HG03139 (cell line): ENCODE measurements at regions not wholly inside any gene's neighbourhood (a gene's known extent, or its start where the extent isn't known, plus 50 kb on each side); places are given as distances from the start of the nearest gene placed in this dataset.

Source experiments
- ATAC-seq: cut with Tn5 transposase; IDR thresholded peaks from one replicate; pipeline ENCODE4 v1.9.1; 2021; ENCODE audit not compliant: unreplicated experiment

DNA sequence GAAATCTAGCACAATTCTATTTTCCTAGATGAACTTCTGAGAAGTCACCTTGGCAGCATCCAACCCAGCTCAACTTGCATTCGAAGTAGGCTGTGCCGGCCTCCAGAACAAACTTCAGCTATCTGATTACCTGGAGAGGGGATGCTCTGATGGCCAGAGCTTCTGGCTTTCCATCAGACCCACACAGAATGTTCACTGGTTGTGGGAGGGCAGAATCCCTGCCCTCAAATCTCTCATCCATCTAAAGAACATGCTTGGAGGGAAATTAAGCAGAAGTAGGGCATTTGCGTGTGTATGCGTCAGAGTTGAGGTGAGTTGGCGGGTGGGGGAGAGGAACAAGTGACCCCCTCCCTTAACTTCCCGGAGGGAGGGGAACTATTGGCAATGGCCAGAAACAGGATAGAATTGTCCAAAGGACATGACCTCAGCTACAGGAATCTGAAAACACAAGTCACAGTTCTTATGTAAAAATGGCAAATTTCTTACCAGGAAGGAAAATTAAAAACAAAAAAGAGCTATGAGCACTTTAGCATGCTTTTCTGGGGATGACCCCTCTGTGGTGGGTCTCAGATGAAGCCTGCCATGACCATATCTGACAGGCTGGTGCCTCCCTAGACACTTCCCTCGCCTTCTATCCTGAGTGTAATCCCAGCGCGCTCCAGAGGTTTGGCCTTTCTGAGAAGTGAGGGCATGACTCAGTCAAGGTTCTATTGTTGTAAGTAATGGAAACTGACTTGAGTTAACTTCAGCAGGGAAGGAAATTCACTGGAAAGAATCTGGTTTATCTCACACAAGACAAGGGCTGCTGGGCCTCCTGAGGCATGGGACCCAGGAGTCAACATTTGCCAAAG is 278.8 kb downstream of the RPS24 start:
- no peak for ATAC-seq

DNA sequence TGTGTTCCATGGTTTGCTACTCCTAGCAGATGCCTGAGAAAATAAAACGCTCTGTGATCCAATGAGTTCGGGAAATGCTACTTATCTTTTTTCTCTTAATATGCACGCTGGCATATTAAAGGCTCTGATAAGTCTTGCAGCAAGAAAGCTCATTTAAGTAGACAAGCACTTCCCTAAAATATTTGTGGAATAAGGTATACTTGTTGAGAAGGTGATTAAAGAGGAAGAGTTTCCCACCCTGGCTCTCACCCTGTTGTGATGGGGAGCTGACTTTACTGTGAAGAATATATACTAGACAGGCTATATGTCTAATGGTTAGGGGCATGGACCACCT is 279.4 kb downstream of the RPS24 start:
- no peak for ATAC-seq

DNA sequence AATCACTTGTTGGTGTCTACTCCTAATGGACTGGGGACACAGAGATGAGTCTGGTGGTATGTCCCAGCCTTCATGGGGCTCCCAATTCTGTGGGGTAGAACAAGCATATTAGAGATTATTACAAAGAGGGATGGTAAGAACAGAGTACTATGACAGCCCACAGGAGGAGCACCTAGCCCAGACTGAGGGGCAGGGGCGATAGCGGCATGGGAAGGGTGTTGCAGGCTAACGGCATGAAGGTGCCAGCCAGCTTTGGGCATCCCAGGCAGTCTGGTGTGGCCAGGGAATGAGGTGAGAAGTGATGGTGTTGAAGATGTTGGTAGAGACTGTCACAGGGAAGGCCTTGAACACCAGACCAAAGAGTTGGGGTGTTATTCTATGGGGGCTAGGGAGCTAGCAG is 280.0 kb downstream of the RPS24 start:
- no peak for ATAC-seq

DNA sequence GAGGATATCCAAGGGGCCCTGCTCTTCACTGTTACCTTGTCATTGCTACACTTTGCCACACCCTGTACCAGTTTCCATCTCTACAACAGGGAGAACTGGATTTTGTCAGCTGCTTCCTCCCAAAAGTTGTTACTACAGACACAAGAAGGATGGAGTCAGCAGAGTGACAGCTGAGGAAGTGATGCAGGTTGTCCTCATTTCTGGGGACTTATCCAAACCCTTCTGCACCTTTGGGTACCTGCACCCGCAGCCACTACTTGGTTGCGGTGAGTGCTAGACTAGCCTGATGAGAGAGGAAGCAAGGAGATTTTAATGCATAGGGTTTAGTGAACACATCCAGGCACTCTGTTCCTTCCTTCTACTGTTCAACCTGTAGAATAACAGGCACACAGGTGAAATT is 281.0 kb downstream of the RPS24 start:
- ATAC-seq = no peak

DNA sequence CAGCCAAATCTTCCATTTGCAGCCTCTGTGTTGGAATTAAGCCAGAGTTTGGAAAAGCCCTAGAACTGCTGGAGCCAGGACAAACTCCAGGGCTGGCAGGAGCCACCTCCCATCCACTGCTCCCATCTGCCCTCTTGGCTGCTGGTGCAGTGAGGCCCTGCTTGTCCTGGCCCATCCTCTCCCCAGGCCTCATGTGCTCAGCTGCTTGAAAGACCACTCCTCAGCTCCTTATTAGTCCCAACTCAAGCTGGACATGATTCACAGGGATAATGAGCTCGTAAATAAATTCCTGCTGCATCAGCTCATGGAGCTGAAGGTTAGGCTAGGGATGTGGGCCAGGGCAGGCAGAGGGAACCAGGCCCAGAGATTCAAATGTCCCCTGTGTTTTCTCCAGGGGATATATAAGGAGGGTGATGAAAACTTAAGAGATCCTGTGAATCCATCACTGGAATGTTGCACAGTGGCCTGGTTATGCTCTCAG is 282.8 kb downstream of the RPS24 start:
- no peak for ATAC-seq

DNA sequence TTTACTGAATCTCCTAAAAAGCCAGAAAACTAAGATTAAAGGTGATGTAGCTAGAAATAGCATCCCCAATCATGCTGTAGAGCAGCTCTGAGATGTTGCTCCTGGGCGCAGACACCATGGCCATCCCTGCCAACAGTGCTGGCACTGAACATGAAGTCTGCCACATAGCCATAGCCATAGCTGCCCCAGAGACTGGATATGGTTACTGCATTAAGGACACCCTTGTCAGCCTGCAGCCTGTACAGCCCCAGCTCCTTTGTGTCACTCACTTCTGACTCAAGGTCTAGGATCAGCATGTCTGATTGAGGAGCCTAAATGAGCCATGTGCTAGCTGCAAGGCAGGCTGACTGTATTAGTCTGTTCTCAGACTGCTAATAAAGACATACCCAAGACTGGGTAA is 284.6 kb downstream of the RPS24 start:
- ATAC-seq = no peak

DNA sequence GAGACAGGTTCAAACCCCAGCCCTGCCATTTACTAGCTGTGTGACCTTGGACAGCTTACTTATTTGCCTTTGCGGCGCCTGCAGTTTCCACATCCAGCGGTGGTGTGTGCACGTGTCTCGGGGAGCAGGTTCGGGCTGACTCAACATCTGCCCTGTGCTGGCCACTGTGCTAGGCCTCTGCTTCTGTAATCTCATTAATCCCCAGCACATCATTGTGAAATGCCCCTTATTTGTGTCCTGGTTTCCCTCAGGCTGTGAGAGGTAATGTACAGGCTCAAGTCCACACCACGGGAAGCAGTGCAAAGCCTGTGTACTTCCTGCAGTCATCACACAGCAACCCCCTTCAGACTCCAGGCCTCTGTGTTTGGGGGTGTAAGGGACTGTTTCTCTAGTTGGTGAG is 285.7 kb downstream of the RPS24 start:
- ATAC-seq = no peak

DNA sequence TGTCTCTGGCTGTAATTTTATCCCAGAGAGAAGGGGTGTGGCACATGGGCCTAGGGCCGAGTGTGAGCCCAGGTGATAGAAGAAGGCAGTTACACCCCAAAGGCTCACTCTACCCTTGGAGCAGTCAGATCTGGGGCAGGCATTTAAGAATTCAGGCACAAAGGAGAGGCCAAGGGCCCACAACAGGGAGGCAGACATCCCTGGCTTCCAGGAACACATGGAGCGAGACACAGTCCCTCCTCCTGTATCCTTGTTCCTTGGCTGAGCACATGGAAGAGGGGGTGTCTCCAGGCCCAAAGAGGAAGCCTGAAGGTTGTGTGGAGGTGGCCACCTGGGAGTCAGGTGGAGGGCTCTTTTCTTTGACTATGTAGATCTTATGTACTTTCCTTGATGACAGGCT is 286.2 kb downstream of the RPS24 start:
- ATAC-seq = no peak

DNA sequence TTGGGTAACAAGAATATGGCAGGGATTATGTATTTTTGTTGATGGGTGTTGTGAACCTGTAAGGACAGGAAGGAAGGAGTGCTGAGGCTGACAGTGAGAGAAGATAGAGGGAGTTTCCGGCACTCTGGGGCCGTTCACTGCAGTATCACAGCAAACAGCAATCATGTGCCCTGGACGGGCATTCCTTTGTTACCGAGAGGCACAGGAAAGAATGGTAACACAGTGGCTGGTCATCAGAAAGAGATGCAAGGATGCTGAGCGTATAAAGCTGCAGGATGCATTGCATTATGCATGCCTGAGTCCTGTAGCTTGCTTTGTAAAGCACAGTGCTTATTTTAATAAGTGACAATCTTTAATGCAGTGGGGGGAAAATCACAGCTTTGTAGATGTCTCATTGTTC is 286.8 kb downstream of the RPS24 start:
- ATAC-seq = no peak

DNA sequence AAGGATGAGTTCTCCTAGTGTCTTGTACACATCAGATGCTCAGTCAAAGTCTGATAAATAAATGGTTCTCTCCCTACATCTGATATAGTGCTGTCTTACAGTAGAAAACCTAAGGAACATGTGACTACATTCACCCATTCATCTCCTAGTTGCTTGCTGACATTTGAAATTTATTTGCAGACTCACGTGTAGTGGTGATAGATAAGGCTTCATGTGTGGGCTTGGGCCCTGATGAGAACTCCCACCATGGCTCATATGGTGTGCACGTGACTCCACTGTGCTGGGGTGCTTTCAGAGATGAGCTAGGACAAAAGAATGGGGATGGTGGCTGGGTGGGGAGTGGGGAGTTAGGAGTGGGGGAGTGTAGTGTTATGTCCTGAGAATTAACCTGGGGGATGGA is 287.3 kb downstream of the RPS24 start:
- no peak for ATAC-seq

DNA sequence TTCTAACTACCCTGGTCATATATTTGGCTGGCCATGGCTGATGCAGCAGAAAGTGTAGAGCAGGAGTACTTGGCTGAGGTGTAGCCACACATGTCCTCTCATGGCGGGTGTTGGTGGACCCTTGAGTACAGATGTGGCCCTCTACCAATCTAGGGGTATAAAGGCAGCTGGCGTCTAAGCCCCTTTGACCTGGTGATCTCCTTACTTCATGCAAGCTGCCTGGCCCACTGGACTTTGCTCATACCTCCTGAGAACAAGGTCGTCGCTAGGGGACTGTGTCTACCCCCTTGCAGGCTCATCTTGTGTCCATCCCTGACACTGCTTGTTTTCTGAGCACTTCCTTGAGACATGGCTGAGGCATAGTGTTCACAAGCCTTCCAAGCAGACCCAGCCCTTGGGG is 287.8 kb downstream of the RPS24 start:
- no peak for ATAC-seq

DNA sequence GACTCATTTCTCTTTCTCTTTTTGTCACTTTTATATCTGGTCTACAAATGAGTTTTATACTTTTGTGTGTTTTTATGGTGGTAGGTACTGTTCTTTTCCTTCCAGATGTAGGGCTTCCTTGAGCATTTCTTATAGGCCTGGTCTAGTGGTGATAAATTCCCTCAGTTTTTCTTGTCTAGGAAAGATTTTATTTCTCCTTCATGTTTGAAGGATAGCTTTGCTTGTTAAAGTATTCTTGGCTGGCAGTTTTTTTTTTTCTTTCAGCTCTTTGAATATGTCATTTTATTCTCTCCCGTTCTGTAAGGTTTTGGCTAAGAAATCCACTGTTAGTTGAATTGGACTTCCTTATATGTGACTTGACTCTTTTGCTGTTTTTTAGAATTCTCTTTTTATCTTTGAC is 292.7 kb downstream of the RPS24 start:
- no peak for ATAC-seq

DNA sequence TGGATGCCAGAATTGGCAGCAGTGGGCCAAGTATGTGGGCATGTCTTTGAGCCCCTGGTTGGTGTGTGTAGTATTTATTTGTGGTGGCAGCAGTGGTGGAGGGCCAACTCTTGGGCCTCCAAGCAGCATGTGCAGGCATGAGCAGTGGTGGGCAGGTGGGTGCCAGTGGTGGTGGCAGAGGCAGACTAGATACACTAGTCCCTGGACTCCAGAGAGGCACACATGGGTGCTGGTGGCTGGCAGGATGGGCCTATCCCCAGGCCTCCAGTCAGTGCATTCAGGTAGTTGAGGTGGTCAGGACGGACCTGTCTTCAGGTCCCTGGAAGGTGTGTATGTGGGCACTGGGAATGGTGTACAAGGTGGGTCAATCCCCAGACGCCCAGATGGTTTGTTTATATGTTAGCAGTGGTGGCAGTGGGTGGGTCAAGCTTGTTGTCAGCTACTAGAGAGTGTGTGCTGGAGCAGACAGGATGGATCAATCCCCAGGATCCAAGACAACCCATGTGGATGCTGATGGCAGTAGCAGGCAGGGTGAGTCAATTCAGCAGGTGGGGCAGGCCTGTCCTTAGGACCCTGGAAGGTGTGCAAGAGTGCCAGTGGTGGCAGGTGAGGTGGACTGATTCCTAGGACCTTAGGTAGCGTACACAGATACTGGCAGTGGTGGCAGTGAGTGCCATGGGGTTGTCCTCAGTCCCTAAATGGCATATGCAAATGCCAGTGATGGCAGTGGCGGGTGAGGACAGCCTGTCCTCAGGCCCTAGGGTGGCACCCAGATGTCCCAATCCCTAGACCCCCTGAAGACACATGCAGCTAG is 294.3 kb downstream of the RPS24 start:
- no peak for ATAC-seq

DNA sequence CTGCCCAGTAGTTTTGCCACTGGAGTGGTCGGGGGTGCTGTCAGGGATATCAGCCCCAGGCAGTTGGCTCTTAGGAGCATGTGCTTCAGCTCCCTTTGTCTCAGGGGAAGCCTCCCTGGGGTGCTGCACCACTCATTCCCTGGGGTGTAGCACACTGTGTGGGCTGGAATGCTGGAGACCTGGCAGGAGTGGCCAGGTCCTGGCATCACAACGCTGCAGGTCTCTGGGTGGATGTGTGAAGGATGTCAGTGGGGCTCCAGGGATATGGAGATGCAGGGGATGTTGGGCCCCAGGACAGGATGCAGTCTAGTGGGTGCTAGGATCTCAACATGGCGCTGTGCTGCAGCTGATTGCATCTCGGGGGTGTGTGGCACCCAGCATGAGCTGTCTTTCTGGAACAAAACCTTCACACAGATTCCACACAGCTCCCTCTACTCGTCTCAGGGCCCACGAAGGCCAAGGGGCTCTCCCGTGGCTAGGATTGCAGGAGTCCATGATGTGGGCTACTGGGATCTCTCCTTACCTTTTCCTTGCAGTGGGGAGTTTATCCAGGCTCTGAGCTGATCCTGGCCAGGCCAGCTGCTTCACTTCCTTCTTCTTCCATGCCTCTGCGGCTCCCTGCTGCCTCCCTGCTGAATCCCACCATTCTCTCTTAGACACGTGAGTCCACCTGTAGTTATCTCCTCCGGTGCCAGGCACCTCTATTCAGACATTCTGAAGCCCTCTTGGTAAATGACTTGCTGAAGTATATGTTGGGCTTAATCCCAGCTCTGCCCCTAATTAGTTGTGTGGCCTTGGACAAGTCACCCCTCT is 295.1 kb downstream of the RPS24 start:
- ATAC-seq = no peak

DNA sequence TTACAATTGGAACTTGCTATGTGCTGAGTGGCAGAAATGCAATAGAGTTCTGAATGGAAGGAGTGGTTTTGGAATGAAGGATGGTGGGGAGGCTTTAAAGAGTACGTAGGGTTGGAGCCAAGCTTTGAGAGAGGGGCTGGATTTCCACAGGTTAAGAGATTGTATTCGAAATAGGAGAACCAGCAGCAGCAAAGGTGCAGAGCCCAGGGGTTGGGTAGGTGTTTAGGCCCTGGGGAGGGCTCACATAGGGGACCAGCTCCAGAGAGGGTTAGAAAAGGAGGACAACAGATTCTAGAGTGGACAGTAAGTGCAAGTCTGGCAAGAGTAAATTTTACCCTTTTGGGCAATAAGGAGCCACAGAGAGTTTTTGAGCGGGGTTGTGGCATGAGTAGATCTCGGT is 297.2 kb downstream of the RPS24 start:
- ATAC-seq = no peak

DNA sequence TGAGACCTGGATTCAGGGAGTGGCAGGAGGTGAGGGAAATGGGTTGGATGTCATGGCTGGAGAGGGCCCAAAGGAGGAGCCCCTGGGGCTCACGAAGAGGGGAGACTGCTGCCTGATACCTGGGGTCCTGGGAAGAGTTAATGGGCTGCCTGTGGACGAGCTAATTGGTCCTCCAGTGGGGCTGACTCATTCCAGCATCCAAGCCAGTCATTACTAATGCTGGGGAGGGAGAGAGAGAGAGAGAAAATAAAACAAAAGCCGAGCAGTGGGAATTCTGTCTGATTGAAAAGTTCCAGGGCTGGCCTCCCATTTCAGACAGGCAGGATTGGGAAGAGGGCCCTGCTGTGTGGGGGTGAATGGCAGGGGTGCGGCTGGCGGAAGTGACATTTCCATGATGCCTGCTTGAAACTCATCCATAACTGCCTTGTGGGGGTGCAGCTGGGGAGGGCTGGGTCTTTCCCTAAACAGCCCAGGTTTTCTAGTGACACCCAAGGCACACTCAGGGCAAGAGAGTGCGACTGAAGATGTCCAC is 297.8 kb downstream of the RPS24 start:
- ATAC-seq = no peak

DNA sequence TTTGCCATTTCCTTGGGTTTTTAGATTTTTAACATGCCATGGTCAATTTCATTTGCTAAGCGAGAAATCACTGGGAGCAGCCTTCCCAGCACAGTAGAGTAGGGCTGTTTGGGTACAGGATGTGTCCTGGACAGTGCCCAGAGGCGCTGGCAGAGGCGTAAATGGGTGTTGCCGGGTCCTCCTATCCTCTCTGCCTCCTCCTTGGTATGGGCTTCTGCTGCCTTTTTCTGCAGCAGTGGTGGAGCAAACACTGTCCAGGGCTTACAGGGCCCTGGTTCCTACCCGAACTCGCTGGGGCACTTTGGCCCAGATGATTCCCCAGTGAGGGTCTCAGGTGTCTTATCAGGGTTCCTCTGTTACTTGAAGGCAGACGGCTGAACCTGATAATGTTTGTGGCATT is 298.3 kb downstream of the RPS24 start:
- ATAC-seq = no peak

DNA sequence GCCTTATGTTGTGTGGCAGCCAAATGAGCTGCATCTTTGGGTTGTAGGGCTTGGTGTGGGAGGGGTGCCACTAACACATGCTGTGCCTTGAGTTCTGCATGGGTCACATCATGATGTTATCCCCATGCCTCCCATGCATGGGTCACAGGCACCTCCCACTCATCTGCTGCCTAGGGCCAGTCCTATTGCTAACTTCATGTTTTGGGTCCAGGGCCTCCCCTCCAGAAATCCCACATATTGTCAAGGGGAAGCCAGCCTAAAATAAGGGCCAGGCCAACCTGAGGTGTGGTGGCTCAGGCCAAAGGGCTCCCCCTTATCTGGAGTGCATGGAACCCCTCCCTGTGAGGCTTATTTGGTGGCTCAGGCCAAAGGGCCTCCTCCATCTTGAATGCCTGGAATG is 299.0 kb downstream of the RPS24 start:
- ATAC-seq = no peak

DNA sequence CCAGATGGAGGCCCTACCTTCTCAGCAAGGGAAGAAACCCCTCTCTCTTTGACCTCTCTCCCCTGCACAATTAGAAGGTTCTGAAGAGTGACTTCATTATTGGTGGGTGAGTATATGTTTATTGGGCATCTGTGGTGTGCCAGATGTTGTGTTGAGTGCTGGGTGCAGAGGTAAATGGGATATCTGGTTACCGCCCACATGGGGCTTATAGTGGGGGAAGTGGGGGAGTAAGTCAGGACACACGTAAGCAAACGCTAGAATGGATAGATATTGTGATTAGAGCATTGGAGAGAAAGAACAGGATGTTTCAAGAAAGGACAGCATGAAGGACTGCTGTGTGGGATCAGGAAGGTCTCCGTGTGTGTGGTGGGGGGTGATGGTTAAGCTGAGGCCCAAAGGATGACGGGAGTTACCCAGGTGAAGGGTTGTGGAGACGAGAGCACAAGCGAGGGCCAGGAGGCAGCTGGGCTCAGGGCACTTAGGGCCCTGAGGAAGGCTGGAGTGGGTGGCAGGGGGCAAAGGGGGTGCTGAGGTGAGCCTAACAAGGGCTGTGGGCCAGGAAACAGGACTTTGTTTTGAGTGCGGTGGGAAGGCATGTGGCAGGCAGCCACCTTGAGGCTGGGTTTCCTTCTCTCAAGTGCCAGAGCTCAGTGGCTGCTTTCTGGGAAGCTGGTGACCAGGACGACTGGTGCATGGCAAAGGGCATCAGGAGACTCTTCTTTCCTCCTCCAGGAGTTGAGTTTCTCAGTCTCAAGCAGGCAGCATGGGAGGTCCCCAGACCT is 299.9 kb downstream of the RPS24 start:
- no peak for ATAC-seq

DNA sequence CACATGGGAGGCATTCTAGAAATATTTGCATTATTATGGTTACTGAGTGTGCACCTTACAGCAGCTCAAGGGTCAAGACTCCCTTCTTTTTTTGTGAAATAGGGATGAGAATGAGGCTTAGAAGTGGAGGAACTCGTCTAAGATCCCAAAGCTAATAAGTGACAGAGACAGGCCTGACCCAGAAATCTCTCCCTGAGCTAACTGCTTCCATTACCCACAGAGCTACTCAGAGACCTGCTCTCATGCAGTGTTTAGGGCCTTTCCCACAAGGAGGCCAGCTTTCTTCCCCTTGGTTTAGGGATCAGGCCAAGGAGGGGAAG is 301.7 kb downstream of the RPS24 start:
- no peak for ATAC-seq
